GM12878 (cell line): ENCODE measurements at regions not wholly inside any gene's neighbourhood (a gene's known extent, or its start where the extent isn't known, plus 50 kb on each side); places are given as distances from the start of the nearest gene placed in this dataset.
A peak's percentile ranks its signal among the peaks of the same experiment; 100 is the strongest.

Source experiments
- ATAC-seq: fragments of 200-7000 bp; cut with Tn5 transposase; 3 replicates; pipeline ENCODE4 v1.9.1; 2020; ENCODE audit warnings: mild to moderate bottlenecking, moderate library complexity
- BruUV-seq: library from RNA; stranded (reverse); fragments of 400-500 nt; replicated peaks from 2 replicates; lab custom pipeline; 2021; lab: Mats Ljungman, UMichigan
- CTCF ChIA-PET: fragments of 300-600 bp; sonication (Branson Sonifier 250); formaldehyde crosslinking; extraction: SDS; loops from one replicate; lab custom pipeline; 2021; ENCODE audit warnings: inconsistent platforms; lab: Yijun Ruan, JAX
- POLR2A ChIA-PET: fragments of 350-600 bp; formaldehyde crosslinking; extraction: SDS; loops from one replicate; lab custom pipeline; 2021; ENCODE audit warnings: inconsistent platforms; lab: Charles Lee
- RAD21 ChIA-PET: fragments of 300-600 bp; sonication (Branson Sonifier 250); formaldehyde crosslinking; loops from one replicate; lab custom pipeline; 2023; ENCODE audit warnings: antibody characterized with exemption; ENCODE audit not compliant: unreplicated experiment; lab: Charles Lee
- SMC1A ChIA-PET: fragments of 300-600 bp; sonication (Branson Sonifier 250); formaldehyde crosslinking; loops from one replicate; lab custom pipeline; 2023; ENCODE audit not compliant: unreplicated experiment, uncharacterized antibody; lab: Charles Lee
- DNase-seq: peaks from one replicate; pipeline ENCODE4 v3.0.0-alpha.2; 2011; ENCODE audit warnings: low read depth, low spot score
- FAIRE-seq: peaks from 3 replicates; lab custom pipeline; 2011; peaks lifted over from hg19 to GRCh38; lab: Jason Lieb, UNC
- H2AFZ ChIP-seq: 2 replicates; pipeline ENCODE4 v1.6.0; 2011; ENCODE audit warnings: low read depth, low read length, control low read depth; ENCODE audit not compliant: control insufficient read depth
- H3K27ac ChIP-seq: 2 replicates; pipeline ENCODE4 v1.5.1; 2011; ENCODE audit warnings: control low read depth; ENCODE audit not compliant: control insufficient read depth, insufficient read depth
- H3K27me3 ChIP-seq, 2 experiments: replicated peaks in 1 of 2; 2 replicates each; pipeline versions ENCODE4 v1.6.0 to v1.6.1; 2011; ENCODE audit warnings: low read length in 1 of 2; ENCODE audit not compliant: control insufficient read depth in 2 of 2, insufficient read depth in 2 of 2
- H3K36me3 ChIP-seq, 2 experiments: 2 replicates each; pipeline ENCODE4 v1.5.1; 2011; ENCODE audit warnings: low read length in 1 of 2; ENCODE audit not compliant: control insufficient read depth in 2 of 2, insufficient read depth in 2 of 2
- H3K4me1 ChIP-seq: 2 replicates; pipeline ENCODE4 v1.6.1; 2011; ENCODE audit warnings: mild to moderate bottlenecking, low read length, moderate library complexity, mixed read lengths; ENCODE audit not compliant: control insufficient read depth, insufficient read depth
- H3K4me2 ChIP-seq: 2 replicates; pipeline ENCODE4 v1.6.0; 2011; ENCODE audit warnings: control low read depth; ENCODE audit not compliant: control insufficient read depth, insufficient read depth
- H3K4me3 ChIP-seq: fragments of 200-600 bp; sonication (generic); 2 replicates; pipeline ENCODE4 v1.5.1; 2016
- H3K79me2 ChIP-seq: 2 replicates; pipeline ENCODE4 v1.6.0; 2011; ENCODE audit warnings: low read length; ENCODE audit not compliant: control insufficient read depth, insufficient read depth
- H3K9ac ChIP-seq: 2 replicates; pipeline ENCODE4 v1.8.0; 2011; ENCODE audit warnings: low read length, control low read depth, mixed read lengths; ENCODE audit not compliant: control insufficient read depth, insufficient read depth
- H3K9me3 ChIP-seq: replicated peaks from 3 replicates; pipeline ENCODE4 v1.5.1; 2011; ENCODE audit warnings: mild to moderate bottlenecking, low read length; ENCODE audit not compliant: control insufficient read depth, insufficient read depth
- H4K20me1 ChIP-seq: 2 replicates; pipeline ENCODE4 v1.6.0; 2011; ENCODE audit not compliant: control insufficient read depth, insufficient read depth
- BACH1 ChIP-seq: fragments of 450-650 bp; IDR thresholded peaks from 2 replicates; pipeline ENCODE4 v1.6.1; 2017; ENCODE audit warnings: mild to moderate bottlenecking, borderline replicate concordance
- DPF2 ChIP-seq: fragments of 450-650 bp; IDR thresholded peaks from 2 replicates; pipeline ENCODE4 v1.6.1; 2017; ENCODE audit warnings: mild to moderate bottlenecking
- FOXM1 ChIP-seq: IDR thresholded peaks from 2 replicates; pipeline ENCODE4 v1.6.1; 2012; ENCODE audit warnings: low read depth, mild to moderate bottlenecking, inconsistent platforms, low read length, moderate library complexity
- GATAD2B ChIP-seq: fragments of 450-650 bp; conservative IDR thresholded peaks from 2 replicates; pipeline ENCODE4 v1.6.1; 2017; ENCODE audit warnings: low read depth, mild to moderate bottlenecking, moderate library complexity
- JUND ChIP-seq: IDR thresholded peaks from 2 replicates; pipeline ENCODE4 v1.6.1; 2012; ENCODE audit warnings: low read depth, mild to moderate bottlenecking, low read length, improper control_type of control experiment, moderate library complexity
- KDM1A ChIP-seq: fragments of 200-600 bp; sonication (generic); IDR thresholded peaks from 2 replicates; pipeline ENCODE4 v1.6.1; 2016; ENCODE audit warnings: borderline replicate concordance
- MLLT1 ChIP-seq: fragments of 450-650 bp; IDR thresholded peaks from 2 replicates; pipeline ENCODE4 v1.6.1; 2016; ENCODE audit warnings: mild to moderate bottlenecking
- NR2C2 ChIP-seq: IDR thresholded peaks from 2 replicates; pipeline ENCODE4 v1.6.1; 2011; ENCODE audit warnings: borderline replicate concordance, low read depth; ENCODE audit not compliant: control insufficient read depth, insufficient read length
- POU2F2 ChIP-seq: IDR thresholded peaks from 3 replicates; pipeline ENCODE4 v1.6.1; 2011; ENCODE audit warnings: low read depth, mild to moderate bottlenecking, low read length, borderline replicate concordance
- STAT1 ChIP-seq: fragments of 450-650 bp; conservative IDR thresholded peaks from 2 replicates; pipeline ENCODE4 v1.6.1; 2014; ENCODE audit warnings: antibody characterized with exemption, mild to moderate bottlenecking
- YY1 ChIP-seq: IDR thresholded peaks from 2 replicates; pipeline ENCODE4 v1.6.1; 2011; ENCODE audit warnings: low read depth, mild to moderate bottlenecking, low read length
- ZBED1 ChIP-seq: IDR thresholded peaks from 2 replicates; pipeline ENCODE4 v1.6.1; 2016; ENCODE audit warnings: borderline replicate concordance
- ZBTB4 ChIP-seq: fragments of 450-650 bp; formaldehyde crosslinking; IDR thresholded peaks from 2 replicates; pipeline ENCODE4 v1.4.0; 2022; ENCODE audit warnings: mild to moderate bottlenecking, moderate library complexity
- ZNF622 ChIP-seq: fragments of 450-650 bp; IDR thresholded peaks from 2 replicates; pipeline ENCODE4 v1.6.1; 2017; ENCODE audit warnings: mild to moderate bottlenecking, inconsistent platforms
- WGBS: methylation state at CpG from one replicate; pipeline ENCODE4 v1.1.6; 2016; ENCODE audit warnings: low lambda C conversion rate; ENCODE audit not compliant: insufficient replicate concordance, insufficient coverage; ENCODE audit errors: missing lambda C conversion rate; 5-methylcytosine and 5-hydroxymethylcytosine counted together
- in situ Hi-C: fragments of 300-500 bp; cut with MboI; formaldehyde crosslinking; loops from 9 replicates; pipeline ENCODE4 v1.14.3; 2018; ENCODE audit warnings: mixed read lengths
- intact Hi-C: fragments of 100-400 bp; cut with micrococcal nuclease; formaldehyde crosslinking; loops from one replicate; pipeline ENCODE4 v1.14.2; 2022; ENCODE audit not compliant: unreplicated experiment

GRCh38 chr22:22168941-22169867 is 75.4 kb upstream of the VPREB1 start:
- POLR2A ChIA-PET = interaction anchor here (0.6 to 1.9 kb wide), 11 partner anchors 11 to 766 kb away, joined by 3 to 9 read pairs (median 4); no protein-coding TSS in a partner anchor
- DNase-seq = no peak
- TF ChIP-seq GATAD2B (no peak), STAT1 (no peak), JUND (no peak), ZBTB4 (CRISPR knock-in tag) (no peak), KDM1A (no peak), DPF2 (no peak), ZNF622 (no peak), POU2F2 (no peak), MLLT1 (no peak), NR2C2 (no peak), YY1 (no peak), FOXM1 (no peak), BACH1 (no peak), ZBED1 (no peak)
- FAIRE-seq = no peak
- no peaks in the 10 kb centered on the region for H4K20me1 ChIP-seq
- in situ Hi-C loops (no loop called here), intact Hi-C loops (loop anchor here (1.0 kb wide), 1 partner anchor 26 kb away; no protein-coding TSS in a partner anchor)
- TSS peak; percentile 78 for BruUV-seq
- H3K79me2 ChIP-seq = no peaks in the 10 kb centered on the region
- 0 out of 2 replicates have a peak overlapping the region, but pooled peaks have one; percentile 83 for H3K27ac ChIP-seq
- peak overlapping the region; percentile 95; the same call in 1 of the 2 replicates for H3K4me2 ChIP-seq
- no peaks in the 10 kb centered on the region for H3K9me3 ChIP-seq
- peak overlapping the region; percentile 88 for H2AFZ ChIP-seq
- no peak for ATAC-seq
- H3K27me3 ChIP-seq = no peaks in the 10 kb centered on the region
- 53% methylated on average over 9 of the region's 9 CpGs for WGBS
- RAD21 ChIA-PET = interaction anchor here (1.2 to 4.8 kb wide), 9 partner anchors 11 to 137 kb away, joined by 5 to 34 read pairs (median 14); no protein-coding TSS in a partner anchor
- no peaks in the 10 kb centered on the region for H3K36me3 ChIP-seq
- SMC1A ChIA-PET = interaction anchor here (0.6 to 5.8 kb wide), 22 partner anchors 8 to 788 kb away, joined by 3 to 47 read pairs (median 5); no protein-coding TSS in a partner anchor
- 0 out of 2 replicates have a peak overlapping the region, but pooled peaks have one; percentile 52 for H3K4me3 ChIP-seq
- CTCF ChIA-PET = interaction anchor here (1.0 to 8.4 kb wide), 15 partner anchors 10 to 791 kb away, joined by 3 to 61 read pairs (median 7); no protein-coding TSS in a partner anchor
- H3K9ac ChIP-seq = no peak overlapping the region
- H3K4me1 ChIP-seq = peaks cover 15% of the 10 kb centered on the region
